ENCODE measurements at regions not wholly inside any gene's neighbourhood (a gene's known extent, or its start where the extent isn't known, plus 50 kb on each side); places are given as distances from the start of the nearest gene placed in this dataset.
"Not testable (repeated sequence)": the region's sequence is repeated elsewhere in the genome, so short reads cannot be mapped to it uniquely, and the experiment has no call there.

DNA sequence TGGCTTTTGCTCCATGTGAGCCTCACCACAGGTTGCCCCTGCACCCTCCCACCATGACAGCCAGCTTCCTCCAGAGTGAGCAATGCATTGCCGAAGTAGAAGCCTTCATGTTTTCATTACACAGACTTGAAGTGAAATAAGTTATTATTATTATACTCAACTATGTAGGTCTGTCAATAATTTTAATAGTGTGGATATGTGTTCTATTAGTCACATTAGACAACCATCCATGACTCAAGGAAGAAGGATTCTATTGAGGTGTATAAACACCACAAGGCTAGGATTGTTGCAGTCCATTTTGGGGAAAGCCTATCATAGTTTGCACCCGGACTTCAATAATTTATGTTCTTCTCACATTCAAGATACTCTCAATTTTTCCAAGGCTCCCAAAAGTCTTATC, 369.5 kb downstream of the TAF11L14 start:
- peaks cover 6% of the 10 kb centered on the region; the same call in 1 of the 2 replicates for H3K9me3 ChIP-seq
- no peak overlapping the region for H3K4me2 ChIP-seq
- no peaks in the 10 kb centered on the region for H3K36me3 ChIP-seq
- no peak overlapping the region for H3K27ac ChIP-seq
- no peaks in the 10 kb centered on the region for H4K20me1 ChIP-seq
- H3K4me1 ChIP-seq = peaks cover 21% of the 10 kb centered on the region
- no peak overlapping the region for H3K9ac ChIP-seq
- no peak overlapping the region for H3K4me3 ChIP-seq
- no peak for TF ChIP-seq Cebpa-rat (IDR thresholded peaks at IDR 0.05)
- H3K27me3 ChIP-seq = no peaks in the 10 kb centered on the region

DNA sequence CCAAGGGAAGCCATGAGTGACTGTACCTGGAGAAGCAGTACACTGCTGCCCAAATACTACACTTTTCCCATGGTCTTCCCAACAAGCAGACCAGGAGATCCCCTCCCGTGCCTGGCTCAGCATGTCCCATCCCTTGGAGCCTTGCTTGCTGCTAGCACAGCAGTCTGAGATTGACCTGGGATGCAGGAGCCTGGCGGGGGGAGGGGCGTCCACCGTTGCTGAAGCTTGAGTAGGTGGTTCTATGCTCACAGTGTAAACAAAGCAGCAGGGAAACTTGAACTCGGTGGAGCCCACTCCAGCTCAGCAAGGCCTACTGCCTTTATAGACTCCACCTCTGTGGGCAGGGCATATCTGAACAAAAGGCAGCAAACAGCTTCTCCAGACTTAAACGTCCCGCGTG, 372.0 kb downstream of the TAF11L14 start:
- not testable (repeated sequence) for H3K27me3 ChIP-seq, H3K4me2 ChIP-seq, H3K9me3 ChIP-seq, H3K9ac ChIP-seq, H3K4me1 ChIP-seq, H3K27ac ChIP-seq, H4K20me1 ChIP-seq, H3K36me3 ChIP-seq, H3K4me3 ChIP-seq

DNA sequence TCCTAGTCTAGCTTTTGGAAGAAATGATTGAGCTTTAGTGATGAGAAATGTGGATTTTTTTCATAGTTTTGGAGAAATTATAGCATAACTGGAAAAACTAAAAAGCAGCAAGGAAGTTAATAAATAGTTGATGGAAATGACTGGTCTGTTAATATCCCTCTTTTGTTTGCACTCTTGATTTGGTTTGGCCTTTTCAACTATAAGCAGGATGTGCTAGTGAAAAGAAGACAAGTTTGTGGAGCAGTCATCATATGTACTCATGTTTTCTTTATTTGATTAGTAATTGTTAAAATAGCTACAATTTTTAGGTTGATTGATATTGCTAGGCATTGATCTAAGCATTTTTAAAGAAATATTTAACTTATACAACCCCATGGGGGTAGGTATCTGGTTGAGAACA, 374.7 kb downstream of the TAF11L14 start:
- H3K4me1 ChIP-seq = no peaks in the 10 kb centered on the region
- no peak overlapping the region for H3K4me3 ChIP-seq
- no peaks in the 10 kb centered on the region for H3K27me3 ChIP-seq
- TF ChIP-seq Cebpa-rat (IDR thresholded peaks at IDR 0.05) = no peak
- H3K36me3 ChIP-seq = no peaks in the 10 kb centered on the region
- H3K4me2 ChIP-seq = no peak overlapping the region
- no peak overlapping the region for H3K27ac ChIP-seq
- H4K20me1 ChIP-seq = no peaks in the 10 kb centered on the region
- peaks cover 6% of the 10 kb centered on the region; the same call in 1 of the 2 replicates for H3K9me3 ChIP-seq
- no peak overlapping the region for H3K9ac ChIP-seq

DNA sequence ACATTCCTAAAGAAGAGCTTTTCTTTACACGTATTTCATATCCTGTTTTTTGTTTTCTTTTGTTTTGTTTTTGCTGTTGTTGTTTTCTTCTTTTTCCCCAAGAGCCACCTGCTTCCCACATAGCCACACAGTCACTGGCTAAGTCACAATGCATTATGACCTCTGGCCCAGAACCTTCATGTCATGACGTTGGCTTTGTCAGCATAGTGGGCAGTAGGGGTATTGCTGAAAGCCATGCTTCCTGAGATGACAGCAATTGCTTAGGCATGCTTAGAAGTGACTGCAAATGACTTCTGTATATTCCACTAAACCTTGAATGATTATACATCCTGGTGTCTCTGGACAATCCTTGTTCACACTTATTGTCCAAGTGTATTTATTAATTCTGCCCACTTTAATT, 375.8 kb downstream of the TAF11L14 start:
- H3K4me3 ChIP-seq = no peak overlapping the region
- H3K9me3 ChIP-seq = peaks cover 6% of the 10 kb centered on the region; the same call in 1 of the 2 replicates
- H3K36me3 ChIP-seq = no peaks in the 10 kb centered on the region
- H3K27me3 ChIP-seq = no peaks in the 10 kb centered on the region
- TF ChIP-seq Cebpa-rat (IDR thresholded peaks at IDR 0.05) = no peak
- H3K4me2 ChIP-seq = no peak overlapping the region
- no peak overlapping the region for H3K27ac ChIP-seq
- no peak overlapping the region for H3K9ac ChIP-seq
- H4K20me1 ChIP-seq = no peaks in the 10 kb centered on the region
- H3K4me1 ChIP-seq = no peaks in the 10 kb centered on the region

DNA sequence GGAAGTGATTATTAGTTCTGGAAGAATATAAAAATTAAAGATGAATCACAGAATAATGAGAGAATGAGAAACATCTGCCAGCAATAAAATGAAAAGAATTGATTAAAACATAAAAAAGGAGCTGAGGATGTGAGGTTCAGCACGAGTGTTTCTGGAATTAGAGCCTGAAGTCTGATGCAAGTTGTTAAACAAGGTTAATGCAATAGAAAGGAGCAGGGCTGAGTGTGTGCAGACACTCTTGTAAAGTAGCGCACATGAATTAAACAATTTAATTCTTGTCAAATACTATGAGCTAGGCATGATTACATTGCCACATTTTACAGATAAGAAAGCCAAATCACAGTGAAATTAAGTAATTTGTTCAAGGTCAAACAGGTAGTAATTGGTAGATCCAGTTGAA, 384.2 kb downstream of the TAF11L14 start:
- Histone ChIP-seq H3K9ac (no peak overlapping the region), H4K20me1 (no peaks in the 10 kb centered on the region), H3K36me3 (no peaks in the 10 kb centered on the region), H3K9me3 (peaks cover 5% of the 10 kb centered on the region; the same call in 1 of the 2 replicates), H3K4me3 (no peak overlapping the region), H3K4me1 (peaks cover 3% of the 10 kb centered on the region), H3K4me2 (no peak overlapping the region), H3K27me3 (no peaks in the 10 kb centered on the region), H3K27ac (no peak overlapping the region)
- TF ChIP-seq Cebpa-rat (IDR thresholded peaks at IDR 0.05) = no peak

DNA sequence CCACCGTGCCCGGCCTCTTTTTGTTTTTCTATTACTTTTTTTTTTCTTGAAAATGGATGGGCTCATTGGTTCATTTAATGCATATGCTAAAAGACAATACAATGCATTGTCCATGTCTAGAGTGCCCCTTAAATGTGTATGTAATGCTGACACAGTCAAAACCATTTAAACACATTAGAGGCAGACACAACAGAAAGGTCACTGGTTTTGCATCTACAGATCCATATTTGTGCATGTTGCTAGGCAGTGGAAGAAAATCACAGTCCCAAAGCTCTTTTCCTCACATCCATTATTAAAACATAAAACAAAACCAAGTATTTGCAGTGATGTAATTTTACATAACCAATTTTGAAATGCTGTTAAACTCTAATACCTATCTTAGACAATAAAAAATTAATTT, 389.0 kb downstream of the TAF11L14 start:
- Histone ChIP-seq H3K4me3 (no peak overlapping the region), H3K36me3 (no peaks in the 10 kb centered on the region), H3K4me2 (no peak overlapping the region), H3K4me1 (peaks cover 25% of the 10 kb centered on the region), H3K27ac (no peak overlapping the region), H4K20me1 (no peaks in the 10 kb centered on the region), H3K9me3 (no peaks in the 10 kb centered on the region), H3K27me3 (no peaks in the 10 kb centered on the region), H3K9ac (no peak overlapping the region)
- no peak for TF ChIP-seq Cebpa-rat (IDR thresholded peaks at IDR 0.05)

DNA sequence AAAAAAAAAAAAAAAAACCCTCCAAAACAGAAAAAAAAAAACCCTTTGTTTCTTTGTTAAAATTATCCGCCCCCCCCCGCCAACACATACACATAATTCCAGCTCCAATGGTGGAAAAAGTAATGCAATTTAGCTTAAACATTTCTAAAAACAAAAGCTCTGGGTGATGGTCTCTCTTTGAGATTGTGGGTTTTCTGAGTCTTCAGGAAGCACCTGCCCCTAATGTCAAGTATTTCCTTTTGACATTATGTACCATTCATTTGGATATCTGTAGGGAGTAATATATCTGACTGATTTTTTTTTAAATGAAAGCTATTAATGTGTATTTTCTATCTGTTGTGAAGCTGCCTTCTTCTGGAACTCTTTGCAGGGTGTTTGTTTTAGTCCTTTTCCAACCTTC, 389.7 kb downstream of the TAF11L14 start:
- Histone ChIP-seq H3K4me3 (no peak overlapping the region), H3K36me3 (no peaks in the 10 kb centered on the region), H4K20me1 (no peaks in the 10 kb centered on the region), H3K4me2 (peak overlapping the region; percentile 64), H3K9ac (no peak overlapping the region), H3K4me1 (peaks cover 25% of the 10 kb centered on the region), H3K27me3 (no peaks in the 10 kb centered on the region), H3K9me3 (no peaks in the 10 kb centered on the region), H3K27ac (peak overlapping the region; percentile 38)
- no peak for TF ChIP-seq Cebpa-rat (IDR thresholded peaks at IDR 0.05)

DNA sequence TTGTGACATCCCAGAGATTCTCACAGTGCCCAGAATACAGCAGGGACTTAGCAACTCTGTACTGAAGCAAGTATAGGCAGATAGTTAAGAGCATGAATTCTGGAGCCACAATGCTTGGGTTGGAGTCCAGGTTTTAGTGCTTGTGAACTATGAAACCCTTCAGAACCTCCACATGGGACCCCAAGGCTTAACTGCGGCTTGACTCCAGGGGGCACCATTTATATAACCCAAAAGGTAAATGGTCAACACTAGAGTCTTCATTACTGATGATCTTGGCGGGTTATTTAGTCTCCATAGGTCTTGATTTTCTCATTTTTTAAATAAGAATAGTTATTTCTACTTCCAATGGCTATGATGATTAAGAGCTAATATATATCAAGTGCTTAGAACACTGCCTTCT, 390.3 kb downstream of the TAF11L14 start:
- TF ChIP-seq Cebpa-rat (IDR thresholded peaks at IDR 0.05) = no peak
- no peaks in the 10 kb centered on the region for H3K27me3 ChIP-seq
- H3K4me3 ChIP-seq = no peak overlapping the region
- no peaks in the 10 kb centered on the region for H3K9me3 ChIP-seq
- no peak overlapping the region for H3K9ac ChIP-seq
- H3K4me2 ChIP-seq = peak overlapping the region; percentile 64
- H3K36me3 ChIP-seq = no peaks in the 10 kb centered on the region
- peaks cover 25% of the 10 kb centered on the region for H3K4me1 ChIP-seq
- H3K27ac ChIP-seq = peak overlapping the region; percentile 38
- no peaks in the 10 kb centered on the region for H4K20me1 ChIP-seq

DNA sequence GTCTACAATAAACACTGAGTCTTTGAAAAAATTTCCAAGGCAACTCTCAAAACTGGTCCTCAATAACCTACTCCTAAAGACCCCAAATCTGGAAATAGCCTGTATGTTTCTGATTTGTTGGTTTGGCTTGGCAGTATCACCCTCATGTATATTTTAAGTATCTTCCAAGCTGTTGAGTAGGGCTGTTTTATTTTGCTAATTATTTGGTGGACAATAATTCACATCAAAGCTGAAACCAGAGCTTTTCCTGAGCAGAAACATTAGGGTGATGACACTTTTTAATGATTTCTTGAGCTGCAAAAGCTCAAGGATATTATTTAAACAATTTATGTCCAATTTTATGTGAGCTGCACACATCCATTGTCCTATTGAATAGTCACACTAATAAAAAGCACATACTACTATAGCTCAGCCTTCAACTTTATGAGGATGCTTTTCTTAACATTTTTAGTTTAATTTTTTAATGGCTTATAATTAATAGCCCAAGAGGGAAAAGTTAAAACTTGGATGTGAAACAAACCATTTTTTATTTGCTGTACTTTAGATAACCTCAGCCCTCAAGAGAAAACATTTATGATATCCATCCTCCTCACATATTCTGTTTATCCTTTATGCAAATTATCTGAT, 393.1 kb downstream of the TAF11L14 start:
- H3K4me2 ChIP-seq = no peak overlapping the region
- no peak overlapping the region for H3K4me3 ChIP-seq
- TF ChIP-seq Cebpa-rat (IDR thresholded peaks at IDR 0.05) = no peak
- H3K36me3 ChIP-seq = no peaks in the 10 kb centered on the region
- H3K9ac ChIP-seq = no peak overlapping the region
- no peaks in the 10 kb centered on the region for H4K20me1 ChIP-seq
- H3K27me3 ChIP-seq = no peaks in the 10 kb centered on the region
- H3K4me1 ChIP-seq = peaks cover 25% of the 10 kb centered on the region
- no peak overlapping the region for H3K27ac ChIP-seq
- no peaks in the 10 kb centered on the region for H3K9me3 ChIP-seq

DNA sequence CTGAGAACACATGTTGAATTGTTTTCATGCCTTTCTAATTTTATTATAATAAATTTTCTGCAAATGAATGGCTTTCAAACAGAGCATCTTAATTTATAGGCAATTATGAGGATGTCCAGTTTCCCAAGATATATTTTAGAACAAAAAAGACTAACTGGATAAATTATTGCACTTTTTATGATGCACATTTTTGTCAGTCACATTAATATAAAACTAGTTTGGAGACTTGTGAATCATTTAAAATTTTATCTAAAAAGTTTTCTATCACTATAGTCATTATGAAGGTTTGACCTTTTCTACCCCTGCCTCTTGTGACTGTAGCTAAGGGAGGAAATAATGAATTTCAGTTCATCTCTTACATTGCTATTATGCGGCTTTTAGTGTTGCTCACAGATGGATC, 393.8 kb downstream of the TAF11L14 start:
- H4K20me1 ChIP-seq = no peaks in the 10 kb centered on the region
- H3K4me3 ChIP-seq = no peak overlapping the region
- H3K9ac ChIP-seq = no peak overlapping the region
- H3K36me3 ChIP-seq = no peaks in the 10 kb centered on the region
- peaks cover 25% of the 10 kb centered on the region for H3K4me1 ChIP-seq
- no peaks in the 10 kb centered on the region for H3K9me3 ChIP-seq
- no peaks in the 10 kb centered on the region for H3K27me3 ChIP-seq
- TF ChIP-seq Cebpa-rat (IDR thresholded peaks at IDR 0.05) = no peak
- no peak overlapping the region for H3K4me2 ChIP-seq
- H3K27ac ChIP-seq = no peak overlapping the region

DNA sequence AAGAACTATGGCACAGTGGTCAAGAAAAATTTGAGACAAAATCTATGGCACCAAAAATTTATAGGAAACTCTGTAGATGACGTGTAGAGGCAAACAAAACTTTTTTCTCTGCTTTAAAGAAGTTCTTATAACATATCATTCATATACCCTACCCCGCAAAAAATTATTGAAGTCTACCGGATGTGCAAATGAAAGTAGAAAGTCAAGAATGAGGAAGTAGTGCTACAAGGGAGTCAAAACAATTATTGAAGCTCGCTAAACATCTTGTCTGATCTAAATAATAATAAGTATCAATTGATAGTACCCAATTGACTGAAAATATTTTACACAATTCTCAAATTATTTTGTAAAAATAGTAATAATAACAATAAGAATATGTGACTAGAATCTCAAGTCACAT, 398.5 kb downstream of the TAF11L14 start:
- Histone ChIP-seq H3K27me3 (no peaks in the 10 kb centered on the region), H3K27ac (no peak overlapping the region), H3K4me2 (no peak overlapping the region), H3K9me3 (0 out of 2 replicates have a peak, but pooled peaks cover 6% of the 10 kb centered on the region), H3K36me3 (no peaks in the 10 kb centered on the region), H4K20me1 (no peaks in the 10 kb centered on the region), H3K4me3 (no peak overlapping the region), H3K4me1 (no peaks in the 10 kb centered on the region), H3K9ac (no peak overlapping the region)
- no peak for TF ChIP-seq Cebpa-rat (IDR thresholded peaks at IDR 0.05)

Measured in BLaER1 (cell line).